ENCODE measurements at regions not wholly inside any gene's neighbourhood (a gene's known extent, or its start where the extent isn't known, plus 50 kb on each side); places are given as distances from the start of the nearest gene placed in this dataset.

GRCh38 chr3:8198605-8199004 lies 303.0 kb upstream of the LMCD1 start:
- Histone ChIP-seq H3K4me1 (no peaks in the 10 kb centered on the region), H3K27ac (no peak overlapping the region), H3K27me3 (no peaks in the 10 kb centered on the region), H3K9me3 (no peaks in the 10 kb centered on the region), H3K36me3 (no peaks in the 10 kb centered on the region), H3K4me3 (no peak overlapping the region)
- WGBS, 2 donors, result 78 to 91% methylated on average over 4 of the region's 4 CpGs
- TF ChIP-seq CTCF (IDR thresholded peaks at IDR 0.05) (no peak), POLR2A (IDR thresholded peaks at IDR 0.05) (no peak), EP300 (IDR thresholded peaks at IDR 0.05) (no peak), POLR2AphosphoS5 (IDR thresholded peaks at IDR 0.05) (no peak)
- ATAC-seq (ENCODE audit: low FRiP score in 2 of 2) (no peak), DNase-seq (no peak)

DNA sequence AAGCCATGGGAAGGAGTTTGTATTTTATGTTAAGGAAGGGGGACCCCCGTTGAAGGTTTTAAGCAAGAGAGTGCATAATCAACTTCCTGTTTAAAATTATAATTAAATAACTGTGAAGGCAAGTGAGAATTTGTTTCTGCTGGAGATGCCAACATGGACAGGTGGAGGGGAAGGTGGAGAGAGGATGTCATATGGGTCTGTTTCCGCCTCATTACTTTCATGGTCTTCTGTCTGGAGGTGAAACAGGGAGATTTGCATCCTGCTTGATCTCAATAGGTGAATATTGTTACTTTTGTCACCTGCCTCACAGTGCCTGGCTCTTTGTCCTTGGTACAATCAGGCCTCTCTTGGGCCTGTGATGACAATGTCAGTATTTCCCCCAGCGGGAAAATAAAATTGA lies 300.6 kb upstream of the LMCD1 start:
- WGBS, 2 donors, result 76 to 79% methylated on average over 3 of the region's 3 CpGs
- no peaks in the 10 kb centered on the region for H3K36me3 ChIP-seq
- H3K9me3 ChIP-seq, result no peaks in the 10 kb centered on the region
- DNase-seq, result no peak
- H3K4me1 ChIP-seq, result no peaks in the 10 kb centered on the region
- no peak overlapping the region for H3K27ac ChIP-seq
- TF ChIP-seq EP300 (IDR thresholded peaks at IDR 0.05) (no peak), POLR2A (IDR thresholded peaks at IDR 0.05) (no peak), POLR2AphosphoS5 (IDR thresholded peaks at IDR 0.05) (no peak), CTCF (IDR thresholded peaks at IDR 0.05) (no peak)
- no peak for ATAC-seq (ENCODE audit: low FRiP score in 2 of 2)
- no peak overlapping the region for H3K4me3 ChIP-seq
- no peaks in the 10 kb centered on the region for H3K27me3 ChIP-seq

DNA sequence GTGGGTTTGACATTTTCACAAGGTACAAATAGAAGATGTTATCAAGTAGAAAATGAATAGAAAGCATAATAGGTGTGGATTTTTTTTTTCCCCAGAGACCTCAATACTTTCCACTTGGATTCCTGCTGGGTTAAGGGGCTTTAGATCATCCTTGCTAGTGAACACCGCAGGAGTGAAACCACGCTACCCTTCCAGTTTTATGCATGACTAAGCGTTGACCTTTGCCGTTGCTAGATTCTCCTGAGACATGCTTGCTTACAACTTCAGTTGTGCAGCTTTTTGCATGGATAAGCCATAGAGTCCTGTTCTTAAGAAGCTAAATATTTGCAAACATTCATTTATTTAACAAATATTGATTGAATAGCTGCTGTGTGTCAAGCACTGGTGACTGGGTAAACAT lies 299.7 kb upstream of the LMCD1 start:
- Histone ChIP-seq H3K36me3 (no peaks in the 10 kb centered on the region), H3K27me3 (no peaks in the 10 kb centered on the region), H3K4me3 (no peak overlapping the region), H3K27ac (no peak overlapping the region), H3K4me1 (no peaks in the 10 kb centered on the region), H3K9me3 (no peaks in the 10 kb centered on the region)
- DNase-seq (no peak), ATAC-seq (ENCODE audit: low FRiP score in 2 of 2) (no peak)
- TF ChIP-seq POLR2AphosphoS5 (IDR thresholded peaks at IDR 0.05) (no peak), POLR2A (IDR thresholded peaks at IDR 0.05) (no peak), CTCF (IDR thresholded peaks at IDR 0.05) (no peak), EP300 (IDR thresholded peaks at IDR 0.05) (no peak)
- WGBS, 2 donors, result 88 to 91% methylated on average over 4 of the region's 4 CpGs

- Histone ChIP-seq H3K27me3 (no peaks in the 10 kb centered on the region), H3K4me3 (no peak overlapping the region), H3K36me3 (no peaks in the 10 kb centered on the region), H3K27ac (no peak overlapping the region), H3K4me1 (no peaks in the 10 kb centered on the region), H3K9me3 (no peaks in the 10 kb centered on the region)
- WGBS, 2 donors, result 66 to 80% methylated on average over 5 of the region's 5 CpGs
- TF ChIP-seq POLR2A (IDR thresholded peaks at IDR 0.05) (no peak), POLR2AphosphoS5 (IDR thresholded peaks at IDR 0.05) (no peak), CTCF (IDR thresholded peaks at IDR 0.05) (no peak), EP300 (IDR thresholded peaks at IDR 0.05) (no peak)
- no peak for ATAC-seq (ENCODE audit: low FRiP score in 2 of 2)
- no peak for DNase-seq
These were observed 297.3 kb upstream of the LMCD1 start for GRCh38 chr3:8204331-8204730.

DNA sequence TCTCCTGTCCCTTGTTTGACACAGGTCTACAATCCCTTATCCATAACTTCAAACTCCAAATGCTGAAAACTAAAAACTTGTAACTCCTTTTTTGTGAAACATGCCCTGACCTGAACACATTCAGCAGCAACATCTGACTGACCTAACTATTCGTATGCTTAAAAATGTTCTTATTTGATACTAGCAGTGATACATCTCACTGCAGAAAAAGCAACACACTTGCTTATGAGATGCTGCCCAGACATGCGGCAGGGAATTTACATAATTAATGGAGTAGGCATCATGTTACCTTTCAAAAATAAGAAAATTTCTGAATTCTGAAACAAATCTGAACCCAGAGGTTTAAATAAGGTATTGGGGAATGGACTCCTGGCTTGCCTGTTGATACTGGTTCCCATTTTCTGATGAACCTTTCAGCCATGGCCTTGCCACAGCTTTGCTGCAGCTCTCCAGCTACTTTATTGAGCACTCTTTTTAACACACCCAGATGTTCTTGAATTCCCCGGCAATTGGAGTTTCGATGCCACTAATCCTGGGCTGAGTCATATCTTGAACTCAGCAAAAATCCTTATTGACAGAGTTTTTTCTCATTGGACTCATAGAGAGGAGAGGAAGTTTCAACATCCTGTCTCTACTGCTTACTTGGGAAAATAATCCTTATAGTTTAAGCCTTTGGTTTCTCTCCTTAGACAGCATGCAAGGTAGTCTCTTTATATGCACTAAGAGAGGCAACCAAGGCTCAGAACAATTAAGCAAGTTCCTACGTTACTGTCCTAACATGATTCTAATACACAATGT lies 296.6 kb upstream of the LMCD1 start:
- whole genome bisulfite sequencing, 2 donors, result 82 to 87% methylated on average over 5 of the region's 5 CpGs
- H3K27me3 ChIP-seq, result no peaks in the 10 kb centered on the region
- H3K4me3 ChIP-seq, result no peak overlapping the region
- H3K36me3 ChIP-seq, result no peaks in the 10 kb centered on the region
- no peaks in the 10 kb centered on the region for H3K4me1 ChIP-seq
- ATAC-seq (ENCODE audit: low FRiP score in 2 of 2) (no peak), DNase-seq (no peak)
- no peaks in the 10 kb centered on the region for H3K9me3 ChIP-seq
- H3K27ac ChIP-seq, result no peak overlapping the region
- TF ChIP-seq EP300 (IDR thresholded peaks at IDR 0.05) (no peak), CTCF (IDR thresholded peaks at IDR 0.05) (no peak), POLR2AphosphoS5 (IDR thresholded peaks at IDR 0.05) (no peak)

All from upper lobe of left lung (tissue), 6 donors.